SH-SY5Y (cell line): ENCODE measurements at regions not wholly inside any gene's neighbourhood (a gene's known extent, or its start where the extent isn't known, plus 50 kb on each side); places are given as distances from the start of the nearest gene placed in this dataset.

Experiments used
- GATA2 ChIP-seq: IDR thresholded peaks from 2 replicates; pipeline ENCODE4 v1.6.1; 2011; ENCODE audit warnings: mild to moderate bottlenecking, low read depth, low read length
- GATA3 ChIP-seq: IDR thresholded peaks from 2 replicates; pipeline ENCODE4 v1.6.1; 2011; ENCODE audit warnings: low read depth, mild to moderate bottlenecking, low read length, moderate library complexity

GRCh38 chr7:69162931-69163670, 435.2 kb upstream of the AUTS2 start:
- TF ChIP-seq GATA2, result no peak
- no peak for TF ChIP-seq GATA3
